Jurkat, Clone E6-1 (cell line): ENCODE measurements at regions not wholly inside any gene's neighbourhood (a gene's known extent, or its start where the extent isn't known, plus 50 kb on each side); places are given as distances from the start of the nearest gene placed in this dataset.
"Not testable (repeated sequence)": the region's sequence is repeated elsewhere in the genome, so short reads cannot be mapped to it uniquely, and the experiment has no call there.

ENCODE experiments used
- DNase-seq: peaks from one replicate; pipeline ENCODE4 v3.0.0-alpha.2; 2011; ENCODE audit warnings: low read depth, low spot score
- H3K4me3 ChIP-seq: 2 replicates; pipeline ENCODE4 v1.5.1; 2011; ENCODE audit warnings: mild to moderate bottlenecking, low read length, control low read depth, moderate library complexity

DNA sequence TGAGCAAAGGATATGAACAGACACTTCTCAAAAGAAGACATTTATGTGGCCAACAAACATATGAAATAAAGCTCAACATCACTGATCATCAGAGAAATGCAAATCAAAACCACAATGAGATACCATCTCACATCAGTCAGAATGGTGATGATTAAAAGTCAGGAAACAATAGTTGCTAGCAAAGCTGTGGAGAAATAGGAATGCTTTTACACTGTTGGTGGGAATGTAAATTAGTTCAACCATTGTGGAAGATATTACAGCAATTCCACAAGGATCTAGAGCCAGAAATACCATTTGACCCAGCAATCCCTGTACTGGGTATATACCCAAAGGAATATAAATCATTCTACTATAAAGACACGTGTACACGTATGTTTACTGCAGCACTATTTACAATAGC is 284.2 kb downstream of the AHR start:
- H3K4me3 ChIP-seq, DNase-seq: not testable (repeated sequence)

DNA sequence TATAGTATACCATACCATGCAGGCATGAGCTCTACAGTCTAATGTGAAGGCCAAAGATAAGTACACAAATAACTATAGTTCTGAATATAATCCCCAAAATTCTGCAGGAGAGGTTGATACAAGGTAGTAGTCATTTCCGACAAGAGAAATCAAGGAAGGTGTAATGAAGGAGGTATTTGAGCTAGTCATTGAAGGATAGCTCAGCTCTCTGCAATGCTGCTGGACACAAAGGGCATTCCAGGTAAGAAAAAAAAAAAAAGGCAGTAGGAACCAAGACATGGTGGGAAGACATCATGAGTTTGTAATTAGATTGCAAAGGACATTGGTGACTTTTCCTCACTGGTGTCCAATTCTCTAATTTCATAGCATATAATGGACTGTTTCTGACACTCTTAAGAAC is 285.3 kb downstream of the AHR start:
- no peak overlapping the region for H3K4me3 ChIP-seq
- DNase-seq = no peak

- DNase-seq = no peak
- H3K4me3 ChIP-seq = no peak overlapping the region
Observed at GRCh38 chr7:17584822-17585221, 286.4 kb downstream of the AHR start.

DNA sequence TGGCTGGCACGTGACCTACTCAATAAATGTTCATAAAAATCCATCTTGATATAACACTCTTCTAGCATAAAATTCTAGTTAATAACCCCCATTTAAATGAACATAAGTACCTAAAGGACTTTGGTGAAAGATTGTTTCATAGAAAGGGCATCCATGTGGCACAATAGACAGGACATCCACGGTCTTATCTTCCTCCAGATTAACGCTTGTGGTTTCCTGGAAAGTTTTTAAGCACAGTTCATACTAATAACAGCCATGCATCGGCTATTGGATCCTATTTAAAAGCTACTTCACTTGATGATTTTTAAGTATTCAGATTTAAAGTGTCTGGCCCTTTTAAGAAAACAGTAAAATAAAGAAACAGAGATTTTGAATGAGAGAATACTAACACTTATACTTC is 288.3 kb downstream of the AHR start:
- no peak for DNase-seq
- H3K4me3 ChIP-seq = no peak overlapping the region

GRCh38 chr7:17588730-17589129 is 290.3 kb downstream of the AHR start:
- no peak for DNase-seq
- no peak overlapping the region for H3K4me3 ChIP-seq

GRCh38 chr7:17589671-17590070 is 291.2 kb downstream of the AHR start:
- DNase-seq = no peak

DNA sequence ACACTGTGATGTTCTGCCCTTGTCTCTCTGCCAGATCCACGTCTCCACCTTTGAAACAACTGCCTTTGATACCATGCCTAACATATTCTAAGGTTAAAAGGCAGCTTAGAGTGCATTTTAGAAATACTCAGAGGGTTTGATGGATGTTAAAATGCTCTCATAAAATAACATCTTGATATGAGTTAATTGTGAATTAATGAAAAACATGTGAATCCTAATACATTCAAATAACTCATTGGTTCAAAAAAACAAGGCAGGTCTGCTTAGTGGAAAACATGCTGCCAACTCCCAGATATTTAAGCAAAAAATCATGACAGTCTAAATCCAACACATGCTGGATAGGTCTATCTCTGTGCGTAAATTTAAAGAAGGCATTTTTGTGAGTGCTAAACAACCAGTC is 291.8 kb downstream of the AHR start:
- H3K4me3 ChIP-seq = no peak overlapping the region
- no peak for DNase-seq

More at GRCh38 chr7:17589671-17590070, 291.2 kb downstream of the AHR start:
- H3K4me3 ChIP-seq = no peak overlapping the region

GRCh38 chr7:17593819-17594419 is 295.5 kb downstream of the AHR start:
- H3K4me3 ChIP-seq = no peak overlapping the region
- DNase-seq = no peak

DNA sequence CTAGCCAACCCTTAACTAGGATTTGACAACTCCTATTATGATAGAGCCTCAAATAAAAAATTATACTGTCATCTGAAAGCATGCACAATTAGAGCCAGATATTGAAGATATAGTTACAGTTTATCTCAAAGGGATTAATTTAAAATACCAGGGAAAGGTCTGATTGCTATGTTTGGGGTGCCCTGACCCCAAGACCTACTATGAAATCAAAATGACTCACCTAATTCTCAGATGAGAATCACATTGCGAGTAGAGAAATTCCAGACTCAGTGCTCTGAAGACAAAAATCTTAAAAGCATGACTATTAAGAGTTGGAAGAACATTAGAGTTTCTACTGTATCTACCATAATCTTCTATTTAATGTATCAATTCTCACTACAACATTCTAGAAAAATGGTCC is 297.1 kb downstream of the AHR start:
- no peak overlapping the region for H3K4me3 ChIP-seq
- DNase-seq = no peak

GRCh38 chr7:17598305-17598704 is 299.9 kb downstream of the AHR start:
- no peak for DNase-seq
- H3K4me3 ChIP-seq = no peak overlapping the region

DNA sequence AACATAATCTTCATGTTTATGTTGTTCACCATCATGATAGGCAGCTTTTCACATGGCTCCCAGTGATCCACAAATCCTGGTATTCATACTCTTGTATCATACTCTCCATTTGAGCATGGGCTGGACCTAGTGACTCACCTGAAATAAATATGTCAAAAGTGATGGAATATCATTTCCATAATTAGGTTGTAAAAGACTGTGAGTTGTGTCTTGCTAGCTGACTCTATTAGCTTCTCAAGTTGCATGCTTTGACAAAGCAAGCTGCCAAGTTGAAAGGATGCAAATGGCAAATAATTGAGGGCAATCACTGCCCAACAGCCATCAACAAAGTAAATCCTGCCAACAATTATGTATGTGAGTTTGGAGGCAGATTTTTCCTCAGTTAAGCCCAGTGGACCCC is 300.4 kb downstream of the AHR start:
- no peak for DNase-seq
- H3K4me3 ChIP-seq = no peak overlapping the region

DNA sequence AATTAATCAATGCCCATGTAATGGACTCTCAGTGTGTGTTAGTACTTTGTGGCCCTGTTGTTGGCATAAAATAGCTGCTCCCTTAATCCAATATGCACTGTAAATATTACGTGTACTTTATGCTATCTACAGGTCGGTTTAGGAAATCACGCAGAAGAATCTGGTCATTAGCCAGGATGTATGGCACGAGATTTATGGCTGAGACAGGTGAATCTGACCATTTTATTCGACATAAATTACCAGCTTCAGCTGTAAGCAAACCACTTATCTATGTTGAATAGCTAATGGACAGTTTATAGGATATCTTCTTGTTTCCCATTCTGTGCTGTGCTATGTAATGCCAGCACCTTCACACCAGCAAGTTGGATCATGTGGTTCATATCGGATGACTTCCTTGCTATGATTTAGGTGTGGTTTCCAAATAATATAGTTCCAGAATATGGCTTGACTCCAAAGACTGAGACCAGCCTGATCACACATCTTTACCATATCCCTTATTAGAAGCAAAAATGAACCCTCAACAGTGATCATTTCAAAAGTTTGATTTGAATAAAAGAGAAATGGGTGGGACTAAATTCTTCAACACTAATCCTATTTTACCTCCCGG is 301.4 kb downstream of the AHR start:
- H3K4me3 ChIP-seq = no peak overlapping the region
- no peak for DNase-seq

DNA sequence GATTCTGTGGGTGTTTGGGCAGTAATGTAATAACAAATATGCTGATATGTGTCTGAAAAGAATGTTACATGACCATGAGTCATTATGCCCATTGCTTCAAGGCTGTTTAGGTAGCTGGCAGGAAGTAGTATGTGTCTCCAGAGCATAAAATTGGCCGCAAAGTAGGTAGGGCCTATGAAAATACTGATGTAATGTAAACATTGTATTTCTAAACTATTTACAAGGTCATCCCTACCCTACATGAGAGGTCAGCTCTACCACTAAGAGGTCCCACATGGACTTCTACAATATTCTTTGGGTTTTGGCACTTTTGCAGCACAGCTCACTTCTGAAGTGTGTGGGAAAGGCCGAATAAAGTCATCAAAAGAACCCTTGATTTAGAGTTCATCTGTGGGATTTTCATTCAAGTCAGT is 301.9 kb downstream of the AHR start:
- no peak overlapping the region for H3K4me3 ChIP-seq
- DNase-seq = no peak

DNA sequence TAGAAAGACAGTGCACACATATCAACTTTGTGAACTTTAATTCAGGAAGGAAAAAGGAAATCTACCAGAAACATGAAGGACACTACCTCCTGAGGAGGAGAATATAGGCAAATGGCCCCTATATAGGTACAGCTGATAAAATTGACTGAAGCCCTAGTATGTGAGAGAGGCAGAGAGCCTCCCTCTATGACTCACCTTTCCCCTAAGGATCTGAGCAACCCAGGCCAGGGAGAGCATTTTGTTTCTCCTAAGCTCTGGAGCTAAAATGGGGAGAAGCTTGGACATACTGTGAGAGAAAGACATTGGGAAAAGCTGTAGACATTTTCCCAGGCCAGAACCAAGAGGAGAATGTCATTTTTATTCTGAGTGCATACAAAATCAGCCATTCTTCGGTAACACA is 303.5 kb downstream of the AHR start:
- no peak overlapping the region for H3K4me3 ChIP-seq
- DNase-seq = no peak

DNA sequence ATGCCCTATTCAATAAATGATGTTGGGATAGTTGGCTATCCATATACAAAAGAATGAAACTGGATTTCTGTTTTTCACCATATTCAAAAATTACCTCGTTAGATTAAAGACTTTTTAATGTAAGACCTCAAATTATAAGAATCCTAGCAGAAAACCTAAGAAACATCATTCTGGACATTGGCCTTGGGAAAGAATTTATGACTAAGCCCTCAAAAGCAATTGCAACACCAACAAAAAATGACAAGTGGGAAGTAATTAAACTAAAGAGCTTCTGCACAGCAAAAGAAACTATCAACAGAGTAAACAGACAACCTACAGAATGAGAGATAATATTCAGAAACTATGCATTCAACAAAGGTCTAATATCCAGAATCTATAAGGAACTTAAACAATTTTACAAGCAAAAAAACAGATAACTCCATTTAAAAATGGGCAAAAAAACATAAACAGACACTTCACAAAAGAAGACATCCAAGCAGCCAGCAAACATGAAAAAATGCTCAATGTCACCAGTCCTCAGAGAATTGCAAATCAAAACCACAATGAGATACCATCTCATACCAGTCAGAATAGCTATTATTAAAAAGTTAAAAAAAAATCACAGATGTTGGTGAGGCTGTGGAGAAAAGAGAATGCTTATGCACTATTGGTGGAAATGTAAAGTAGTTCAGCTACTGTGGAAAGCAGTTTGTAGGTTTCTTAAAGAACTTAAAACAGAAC is 309.8 kb downstream of the AHR start:
- no peak overlapping the region for H3K4me3 ChIP-seq
- DNase-seq = no peak

- H3K4me3 ChIP-seq = no peak overlapping the region
- DNase-seq = no peak
Observed at GRCh38 chr7:17611611-17612010, 313.2 kb downstream of the AHR start.

DNA sequence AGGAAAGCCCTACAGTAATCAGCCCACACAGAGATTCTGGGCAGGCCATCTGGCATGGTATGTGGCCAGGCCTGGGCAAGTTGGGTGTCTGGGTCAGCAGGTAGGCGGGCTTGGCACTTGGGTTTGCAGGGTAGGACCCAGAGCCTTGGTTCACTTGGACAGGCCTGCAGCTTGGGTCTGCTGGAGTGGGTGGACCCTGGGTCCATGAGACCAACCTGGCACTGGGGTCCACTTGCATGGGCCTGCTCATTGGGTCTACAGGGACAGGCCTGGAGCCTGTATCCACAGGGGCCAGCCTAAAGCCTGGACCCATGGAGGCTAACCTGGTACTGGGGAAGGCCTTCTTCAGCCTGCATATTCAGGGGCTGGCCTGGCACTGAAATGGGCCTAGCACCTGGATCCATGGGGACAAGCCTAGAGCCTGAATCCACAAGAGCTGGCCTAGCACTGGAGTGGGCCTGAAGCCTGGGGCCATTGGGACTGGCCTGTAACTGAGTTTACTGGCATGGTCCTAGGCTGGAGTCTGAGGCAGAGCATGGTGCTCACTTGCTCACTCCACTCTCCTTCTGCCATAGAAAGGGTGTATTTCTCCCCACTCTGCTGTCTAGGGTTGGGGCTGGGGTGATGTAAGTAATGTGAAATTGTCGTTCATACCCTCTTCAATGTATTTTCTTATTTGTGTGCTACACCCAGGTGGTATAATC is 315.0 kb downstream of the AHR start:
- DNase-seq = no peak
- no peak overlapping the region for H3K4me3 ChIP-seq

GRCh38 chr7:17617380-17617779 is 318.9 kb downstream of the AHR start:
- no peak for DNase-seq
- no peak overlapping the region for H3K4me3 ChIP-seq

- H3K4me3 ChIP-seq = no peak overlapping the region
- DNase-seq = no peak
Observed at GRCh38 chr7:17617857-17618651, 319.6 kb downstream of the AHR start.

DNA sequence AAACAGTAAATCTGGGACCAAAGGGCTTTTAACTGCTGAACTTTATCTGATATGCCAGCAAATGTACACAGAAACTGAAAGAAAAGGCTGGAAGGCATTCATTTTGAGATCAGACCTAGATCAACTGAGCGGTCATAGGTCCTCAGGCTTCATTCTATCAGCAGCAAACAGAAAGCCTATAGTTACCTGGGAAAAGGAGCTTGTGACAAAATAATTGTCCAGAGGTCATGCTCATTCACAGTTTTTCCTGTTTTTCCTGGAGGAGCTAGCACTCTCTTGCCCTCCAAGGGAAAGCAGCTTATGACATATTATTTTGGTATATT is 320.2 kb downstream of the AHR start:
- no peak overlapping the region for H3K4me3 ChIP-seq
- no peak for DNase-seq
